Fibroblast of skin of left biceps (primary cell): ENCODE measurements at regions not wholly inside any gene's neighbourhood (a gene's known extent, or its start where the extent isn't known, plus 50 kb on each side); places are given as distances from the start of the nearest gene placed in this dataset.

Experiments
- DNase-seq, 2 experiments: peaks; one replicate each; pipeline ENCODE4 v3.0.0-alpha.2; 2013; ENCODE audit warnings: low read depth in 2 of 2

GRCh38 chr6:100268326-100268725 lies 196.4 kb downstream of the SIM1 start:
- DNase-seq: no peak

GRCh38 chr6:100267721-100268123 lies 197.0 kb downstream of the SIM1 start:
- DNase-seq: peak; percentile 38 to 53

DNA sequence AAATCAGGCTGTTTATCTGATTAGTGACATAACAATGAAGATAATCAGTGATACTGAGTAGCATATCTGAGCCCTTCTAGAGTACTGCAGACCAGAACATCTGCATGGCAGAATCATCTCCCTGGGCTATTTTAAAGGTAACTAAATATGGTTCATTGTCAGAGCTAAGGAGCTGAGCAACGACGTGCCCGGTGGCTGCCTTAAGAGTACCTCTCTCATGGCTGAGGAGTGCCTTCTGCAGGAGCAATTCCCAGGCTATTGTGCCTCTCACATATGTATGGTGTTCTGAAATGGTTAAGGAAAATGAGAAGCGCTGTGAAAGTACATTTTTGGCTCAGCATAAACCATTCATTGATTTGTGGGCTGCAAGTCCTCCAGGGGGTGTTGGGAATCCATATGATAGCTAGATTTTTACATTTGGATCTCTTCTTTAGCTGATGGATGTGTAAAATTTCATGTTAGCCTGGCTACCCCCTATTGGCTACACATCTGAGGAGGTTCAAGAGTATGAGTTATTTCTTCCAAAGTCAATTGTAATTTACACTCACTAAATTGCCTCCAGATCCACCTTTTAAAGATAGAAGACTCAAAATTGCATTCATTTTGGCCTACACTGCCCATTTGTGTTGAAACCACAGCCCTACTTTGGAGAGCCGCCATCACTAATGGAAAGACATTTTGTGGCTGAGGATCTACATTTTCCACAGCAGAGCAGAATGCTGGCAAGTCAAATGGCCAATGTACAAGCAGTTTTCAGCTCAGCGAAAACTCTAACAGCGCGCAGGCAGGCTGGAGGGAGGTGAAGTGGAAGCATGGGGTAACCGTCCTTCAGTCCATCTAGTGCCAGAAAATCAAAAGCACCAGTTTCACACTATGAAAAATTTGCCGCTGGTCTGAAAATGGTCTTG lies 198.0 kb downstream of the SIM1 start:
- DNase-seq: peak; percentile 60 to 62

DNA sequence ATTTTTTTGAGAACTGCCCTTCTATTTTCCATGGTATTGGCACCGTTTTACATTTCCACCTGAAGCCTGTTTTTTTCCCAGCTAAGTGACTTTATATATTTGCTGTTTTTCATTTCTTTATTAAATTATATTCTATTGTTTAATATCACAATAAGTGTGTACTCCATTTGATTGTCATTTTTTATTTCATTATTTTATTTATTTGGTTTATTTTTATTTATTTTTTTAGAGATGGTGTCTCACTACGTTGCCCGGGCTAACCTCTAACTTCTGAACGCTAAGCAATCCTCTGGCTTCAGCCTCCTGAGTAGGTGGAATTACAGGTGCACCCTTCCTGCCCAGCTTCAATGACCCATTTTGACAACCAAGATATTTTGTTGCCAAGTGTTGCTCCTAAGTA lies 202.6 kb downstream of the SIM1 start:
- no peak for DNase-seq

GRCh38 chr6:100261486-100261885 lies 203.2 kb downstream of the SIM1 start:
- DNase-seq: no peak

GRCh38 chr6:100260584-100260983 lies 204.1 kb downstream of the SIM1 start:
- DNase-seq: no peak

- DNase-seq: no peak
These were observed 204.9 kb downstream of the SIM1 start for GRCh38 chr6:100259865-100260264.

DNA sequence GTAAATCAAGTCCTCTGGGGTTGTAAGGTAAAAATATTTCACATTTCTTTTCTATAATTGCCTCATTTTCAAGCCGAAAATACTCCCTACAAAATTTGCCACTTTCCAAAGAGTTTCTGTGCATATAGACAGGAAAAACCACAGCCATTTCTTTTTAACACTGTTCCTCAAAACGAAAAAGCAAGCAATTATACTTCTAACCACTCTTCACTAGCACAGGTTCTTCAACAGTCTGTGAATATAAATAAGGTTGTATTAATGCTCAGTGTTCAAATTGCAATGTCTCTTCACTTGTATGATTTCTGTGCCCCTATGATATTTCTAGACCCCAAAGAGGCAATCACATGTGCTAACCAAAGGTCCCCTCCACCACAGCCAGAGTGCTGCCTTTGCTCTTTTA lies 206.0 kb downstream of the SIM1 start:
- DNase-seq: no peak

DNA sequence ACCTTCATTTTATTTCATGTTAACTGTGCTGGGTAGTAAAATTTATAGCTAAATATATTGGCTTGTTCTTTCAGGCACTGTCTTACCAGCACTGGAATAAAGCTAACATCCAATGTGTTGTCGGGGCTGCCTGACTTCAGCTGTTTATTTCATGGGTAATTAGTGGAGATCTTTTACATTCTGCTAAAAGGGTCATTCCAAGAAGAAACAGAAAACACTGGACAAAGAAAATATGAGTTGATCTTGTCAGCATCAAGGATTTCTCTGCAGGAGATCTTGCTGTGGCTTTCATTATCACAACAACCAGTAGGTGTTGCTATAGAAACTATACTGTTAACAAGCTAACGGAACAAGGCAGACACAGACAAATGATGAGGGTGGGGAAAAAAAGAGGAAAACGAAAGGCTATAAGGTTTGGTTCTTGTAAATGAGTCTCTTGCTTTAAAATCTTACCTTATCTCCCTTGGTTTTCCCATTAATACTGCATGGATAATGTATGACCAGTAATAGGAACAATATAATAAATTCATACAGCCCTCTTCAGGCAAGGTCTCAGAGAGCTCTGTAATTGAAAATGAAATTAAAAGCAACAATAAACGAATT lies 206.8 kb downstream of the SIM1 start:
- DNase-seq: peak; percentile 34 to 44

DNA sequence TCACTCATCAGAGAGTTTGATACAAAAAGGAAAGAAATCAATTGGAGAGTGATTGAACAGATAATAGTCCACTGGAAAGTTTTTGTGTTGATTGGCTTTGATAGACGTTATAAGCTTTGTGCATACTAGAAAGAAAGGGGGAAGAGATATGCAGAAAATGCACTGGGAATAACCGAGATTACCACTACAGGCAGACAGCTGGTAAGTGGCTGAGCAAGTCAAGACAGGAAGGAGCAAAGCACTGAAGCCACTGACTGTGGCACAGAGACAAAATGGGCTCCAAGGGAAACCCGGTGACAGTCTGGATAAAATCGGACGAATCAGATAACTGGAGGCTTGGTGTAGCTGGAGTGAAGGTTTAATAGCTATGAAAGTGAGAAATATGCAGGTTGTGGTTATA lies 209.0 kb downstream of the SIM1 start:
- DNase-seq: no peak

- DNase-seq: no peak
These were observed 217.6 kb downstream of the SIM1 start for GRCh38 chr6:100247123-100247522.

DNA sequence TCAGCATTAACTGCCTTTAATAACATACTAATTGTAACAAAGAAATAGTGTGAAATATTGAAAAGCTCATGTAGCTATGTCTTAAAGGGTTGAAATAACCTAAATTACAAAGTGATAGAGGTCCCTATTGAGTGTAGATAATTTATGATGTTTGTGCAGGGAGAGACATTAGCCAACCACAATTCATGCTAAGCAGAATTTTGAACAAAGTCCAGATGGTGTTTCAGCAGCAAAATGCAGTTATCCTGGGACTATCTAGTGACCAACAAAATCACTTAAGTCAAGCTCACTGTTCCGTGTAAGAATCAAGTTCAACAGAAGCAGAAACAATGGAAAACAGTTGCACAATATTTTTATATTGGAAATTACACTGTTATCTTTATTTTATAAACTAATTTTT lies 218.5 kb downstream of the SIM1 start:
- DNase-seq: no peak

GRCh38 chr6:100240798-100241197 lies 223.9 kb downstream of the SIM1 start:
- no peak for DNase-seq

DNA sequence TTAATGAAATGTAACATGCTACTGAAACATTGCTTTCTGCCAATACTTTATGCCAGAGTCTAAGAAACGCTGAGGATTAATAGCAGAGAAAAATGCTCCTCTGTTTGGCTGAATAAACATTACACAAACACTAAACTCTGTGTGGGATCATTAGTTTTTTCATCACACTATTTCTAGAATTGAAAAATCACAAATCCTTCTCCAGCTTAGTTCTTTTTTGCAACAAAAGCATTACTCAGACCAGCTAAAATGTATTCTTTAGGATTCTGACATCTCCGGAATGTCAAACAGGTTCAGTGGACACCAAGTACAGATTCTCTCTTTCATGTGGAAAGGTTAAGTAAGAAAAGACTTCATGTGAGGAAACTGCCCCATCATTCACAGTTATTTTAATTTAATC lies 226.9 kb downstream of the SIM1 start:
- peak; percentile 28 to 41 for DNase-seq

- no peak for DNase-seq
These were observed 228.3 kb downstream of the SIM1 start for GRCh38 chr6:100236389-100236788.

GRCh38 chr6:100235631-100236030 lies 229.1 kb downstream of the SIM1 start:
- no peak for DNase-seq

DNA sequence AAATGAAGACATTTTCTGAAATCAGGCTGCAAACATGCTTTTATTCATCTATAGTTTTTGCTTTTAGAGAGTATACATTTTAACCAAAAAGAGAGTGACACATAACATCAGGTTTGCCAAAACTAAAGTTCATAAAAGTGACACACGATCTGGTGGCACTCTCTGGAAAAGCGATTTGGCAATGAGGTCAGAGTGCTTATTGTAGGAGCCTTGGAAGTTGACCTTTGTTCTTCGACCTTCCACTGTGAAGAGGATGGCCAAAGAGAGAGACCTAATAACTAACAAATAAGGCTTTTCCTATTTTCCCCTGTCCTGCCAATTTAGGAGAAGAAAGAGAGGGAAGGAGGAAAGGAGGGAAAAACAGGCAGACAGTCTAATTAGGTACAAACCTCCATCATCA lies 230.1 kb downstream of the SIM1 start:
- no peak for DNase-seq

DNA sequence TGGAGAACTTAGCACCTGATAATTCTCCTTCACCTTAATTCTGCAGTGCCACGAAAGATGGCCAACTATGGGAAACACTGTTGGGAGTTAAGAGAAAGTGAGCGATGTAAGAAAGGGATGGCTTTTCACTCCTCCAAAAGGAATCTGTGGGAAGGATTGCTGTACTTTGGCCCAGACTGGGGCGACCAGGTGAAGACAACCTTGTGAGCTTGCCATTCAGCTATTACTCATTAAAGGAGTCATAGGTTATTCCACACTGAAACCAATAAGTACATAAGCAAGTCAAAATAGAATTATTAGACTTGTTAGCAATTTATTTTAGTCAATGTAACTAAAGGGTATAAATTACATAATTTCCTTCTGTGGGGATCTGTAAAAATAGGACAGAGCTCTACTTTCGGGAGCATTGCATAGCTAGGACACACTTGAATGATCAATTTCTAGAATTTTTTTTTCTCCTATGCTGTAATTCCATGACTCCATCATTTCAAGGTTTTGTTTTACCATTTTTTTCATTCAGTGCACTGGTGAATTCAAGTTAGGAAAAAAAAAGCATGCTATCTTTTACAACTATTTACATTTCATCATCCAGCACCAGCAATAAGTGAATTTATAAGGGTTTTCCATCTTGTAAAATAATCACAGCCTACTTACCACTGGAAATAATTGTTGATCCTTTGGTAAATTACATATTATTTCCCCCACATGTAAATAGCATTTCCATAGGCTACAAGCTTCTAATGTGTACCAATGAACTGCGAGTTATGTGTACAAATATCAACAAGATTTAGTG lies 231.7 kb downstream of the SIM1 start:
- no peak for DNase-seq

DNA sequence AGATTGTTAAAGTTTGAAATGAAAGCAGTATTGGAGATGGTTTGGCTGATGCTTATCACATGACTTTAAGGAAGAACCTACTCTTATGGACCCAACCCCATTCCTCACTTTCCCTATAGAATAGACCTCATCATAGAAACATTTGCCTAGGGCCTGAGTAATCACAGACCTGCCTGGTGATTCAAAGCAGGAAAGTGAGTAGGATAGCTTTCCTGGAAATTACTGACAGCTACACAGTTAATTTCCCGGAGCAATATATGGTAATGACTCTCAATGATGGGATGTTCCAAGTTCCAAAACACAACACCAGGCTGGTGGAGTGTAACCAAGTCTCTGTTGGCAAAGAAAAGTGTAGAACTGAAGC lies 233.8 kb downstream of the SIM1 start:
- peak; percentile 66 to 71 for DNase-seq

GRCh38 chr6:100230115-100230952 lies 234.4 kb downstream of the SIM1 start:
- no peak for DNase-seq

- DNase-seq: no peak
These were observed 235.2 kb downstream of the SIM1 start for GRCh38 chr6:100229512-100229911.
